K562 (cell line): ENCODE measurements at regions not wholly inside any gene's neighbourhood (a gene's known extent, or its start where the extent isn't known, plus 50 kb on each side); places are given as distances from the start of the nearest gene placed in this dataset.

Experiments used
- ARID1B ChIP-seq: fragments of 450-650 bp; IDR thresholded peaks from 2 replicates; pipeline ENCODE4 v1.6.1; 2016; ENCODE audit warnings: antibody characterized with exemption, mild to moderate bottlenecking, inconsistent platforms
- BRD4 ChIP-seq: fragments of 200-600 bp; sonication (generic); IDR thresholded peaks from 2 replicates; pipeline ENCODE4 v1.6.1; 2017; ENCODE audit warnings: inconsistent platforms
- E2F3 ChIP-seq: fragments of 250-450 bp; sonication (Bioruptor Pico); IDR thresholded peaks from 2 replicates; pipeline ENCODE4 v1.4.0; 2020; ENCODE audit warnings: mild to moderate bottlenecking
- ZNF316 ChIP-seq: fragments of 450-650 bp; IDR thresholded peaks from 2 replicates; pipeline ENCODE4 v1.6.1; 2016
- TF ChIP-seq, protein P1 (sequence below): IDR thresholded peaks from 2 replicates; pipeline ENCODE4 v1.6.1; 2011; ENCODE audit not compliant: insufficient read length; ENCODE audit errors: extremely low read depth
- TF ChIP-seq, protein P2 (sequence below): fragments of 250-450 bp; sonication (Bioruptor Pico); IDR thresholded peaks from 2 replicates; pipeline ENCODE4 v1.4.0; 2020; ENCODE audit warnings: mild to moderate bottlenecking, moderate library complexity, borderline replicate concordance
- TF ChIP-seq, protein P3 (sequence below): fragments of 250-450 bp; sonication (Bioruptor Pico); IDR thresholded peaks from 2 replicates; pipeline ENCODE4 v1.5.0; 2021; ENCODE audit warnings: mild to moderate bottlenecking, moderate library complexity

DNA sequence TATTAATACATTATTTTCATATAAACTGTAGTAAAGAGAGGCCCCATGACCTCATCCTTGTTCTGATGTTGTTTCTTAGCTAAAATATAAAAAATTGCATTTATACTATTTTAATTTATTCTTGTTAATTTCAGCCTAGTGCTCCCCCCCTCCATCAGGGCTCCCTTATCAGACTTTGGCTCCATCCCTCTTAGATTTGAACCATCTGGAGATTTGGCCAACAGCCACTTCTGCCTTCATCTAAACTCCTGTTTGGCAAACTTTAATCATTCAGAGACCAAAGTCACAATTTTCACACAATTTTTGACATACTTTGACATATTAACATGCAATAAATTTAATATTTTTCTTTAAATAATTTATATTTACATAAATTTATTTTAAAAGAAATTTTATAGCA lies 569.3 kb downstream of the TDRD15 start (continued):
- TF ChIP-seq BRD4 (no peak), ARID1B (no peak), ZNF316 (no peak), E2F3 (CRISPR knock-in tag) (no peak)
- TF ChIP-seq, protein P1, sequence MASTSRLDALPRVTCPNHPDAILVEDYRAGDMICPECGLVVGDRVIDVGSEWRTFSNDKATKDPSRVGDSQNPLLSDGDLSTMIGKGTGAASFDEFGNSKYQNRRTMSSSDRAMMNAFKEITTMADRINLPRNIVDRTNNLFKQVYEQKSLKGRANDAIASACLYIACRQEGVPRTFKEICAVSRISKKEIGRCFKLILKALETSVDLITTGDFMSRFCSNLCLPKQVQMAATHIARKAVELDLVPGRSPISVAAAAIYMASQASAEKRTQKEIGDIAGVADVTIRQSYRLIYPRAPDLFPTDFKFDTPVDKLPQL = no peak
- TF ChIP-seq, protein P2, sequence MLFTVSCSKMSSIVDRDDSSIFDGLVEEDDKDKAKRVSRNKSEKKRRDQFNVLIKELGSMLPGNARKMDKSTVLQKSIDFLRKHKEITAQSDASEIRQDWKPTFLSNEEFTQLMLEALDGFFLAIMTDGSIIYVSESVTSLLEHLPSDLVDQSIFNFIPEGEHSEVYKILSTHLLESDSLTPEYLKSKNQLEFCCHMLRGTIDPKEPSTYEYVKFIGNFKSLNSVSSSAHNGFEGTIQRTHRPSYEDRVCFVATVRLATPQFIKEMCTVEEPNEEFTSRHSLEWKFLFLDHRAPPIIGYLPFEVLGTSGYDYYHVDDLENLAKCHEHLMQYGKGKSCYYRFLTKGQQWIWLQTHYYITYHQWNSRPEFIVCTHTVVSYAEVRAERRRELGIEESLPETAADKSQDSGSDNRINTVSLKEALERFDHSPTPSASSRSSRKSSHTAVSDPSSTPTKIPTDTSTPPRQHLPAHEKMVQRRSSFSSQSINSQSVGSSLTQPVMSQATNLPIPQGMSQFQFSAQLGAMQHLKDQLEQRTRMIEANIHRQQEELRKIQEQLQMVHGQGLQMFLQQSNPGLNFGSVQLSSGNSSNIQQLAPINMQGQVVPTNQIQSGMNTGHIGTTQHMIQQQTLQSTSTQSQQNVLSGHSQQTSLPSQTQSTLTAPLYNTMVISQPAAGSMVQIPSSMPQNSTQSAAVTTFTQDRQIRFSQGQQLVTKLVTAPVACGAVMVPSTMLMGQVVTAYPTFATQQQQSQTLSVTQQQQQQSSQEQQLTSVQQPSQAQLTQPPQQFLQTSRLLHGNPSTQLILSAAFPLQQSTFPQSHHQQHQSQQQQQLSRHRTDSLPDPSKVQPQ (CRISPR knock-in tag) = no peak
- TF ChIP-seq, protein P3, sequence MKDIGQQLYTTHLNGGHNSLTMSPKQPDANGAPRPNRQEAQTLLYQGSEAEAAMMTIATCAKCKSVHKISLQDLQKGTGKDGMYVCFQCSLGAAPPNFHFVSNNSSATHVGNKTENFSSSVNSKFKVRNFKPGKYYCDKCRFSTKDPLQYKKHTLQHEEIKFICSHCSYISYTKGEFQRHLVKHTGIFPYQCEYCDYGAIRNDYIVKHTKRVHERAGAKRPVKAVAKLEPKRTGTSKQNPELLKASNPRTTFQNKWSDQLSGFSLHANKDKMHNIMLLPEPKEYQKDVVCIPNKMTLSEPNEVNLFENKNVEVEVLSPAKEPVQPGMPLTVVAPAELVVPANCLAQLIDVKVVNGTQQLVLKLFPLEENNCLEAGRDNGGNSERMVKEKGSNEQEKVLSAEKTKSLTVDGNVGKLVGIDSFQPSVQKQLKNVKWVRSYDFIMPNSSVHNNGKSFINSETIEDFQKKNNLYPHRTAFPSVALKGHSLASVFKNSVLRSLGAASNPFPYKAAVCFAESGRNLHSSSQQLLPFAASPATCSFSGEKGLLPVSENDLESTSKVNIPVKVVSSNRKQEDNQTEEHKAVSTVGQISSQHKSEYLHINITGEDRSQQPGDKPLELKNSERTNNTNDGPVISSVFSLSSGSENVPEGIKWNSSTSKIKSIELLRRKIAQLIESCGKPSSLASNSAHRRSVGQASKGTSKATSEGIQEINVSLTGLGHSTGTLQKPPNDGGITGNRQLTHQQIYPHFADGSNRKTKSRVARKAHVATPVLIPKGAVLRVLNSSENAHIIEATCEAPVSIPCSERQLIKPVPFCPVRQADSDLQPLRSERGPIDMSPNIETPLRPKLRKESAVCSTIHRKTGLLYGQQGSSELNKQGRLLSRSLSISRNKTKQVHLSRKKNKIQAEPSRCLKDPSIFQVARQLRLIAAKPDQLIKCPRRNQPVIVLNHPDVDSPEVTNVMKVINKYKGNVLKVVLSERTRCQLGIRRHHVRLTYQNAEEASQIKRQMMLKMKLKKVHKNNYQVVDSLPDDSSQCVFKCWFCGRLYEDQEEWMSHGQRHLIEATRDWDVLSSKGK (CRISPR knock-in tag) = no peak
